KMS-11 (cell line): ENCODE measurements at regions not wholly inside any gene's neighbourhood (a gene's known extent, or its start where the extent isn't known, plus 50 kb on each side); places are given as distances from the start of the nearest gene placed in this dataset.

Experiments used
- H2AFZ ChIP-seq: fragments of 200-600 bp; sonication (generic); 2 replicates; pipeline ENCODE4 v1.6.1; 2016; ENCODE audit warnings: antibody characterized with exemption, mixed run types, low read depth
- H3K27ac ChIP-seq: fragments of 200-600 bp; sonication (generic); 2 replicates; pipeline ENCODE4 v1.6.1; 2016; ENCODE audit warnings: mild to moderate bottlenecking, mixed run types
- H3K27me3 ChIP-seq: fragments of 200-600 bp; sonication (generic); 2 replicates; pipeline ENCODE4 v1.6.1; 2017; ENCODE audit warnings: mild to moderate bottlenecking, low read depth, mixed run types, moderate library complexity; ENCODE audit not compliant: insufficient read depth
- H3K36me3 ChIP-seq: fragments of 200-600 bp; sonication (generic); 2 replicates; pipeline ENCODE4 v1.6.1; 2017; ENCODE audit warnings: mild to moderate bottlenecking, mixed run types; ENCODE audit not compliant: insufficient read depth
- H3K4me1 ChIP-seq: fragments of 200-600 bp; sonication (generic); 2 replicates; pipeline ENCODE4 v1.6.1; 2016; ENCODE audit warnings: mild to moderate bottlenecking, low read depth, mixed run types; ENCODE audit not compliant: poor library complexity, severe bottlenecking
- H3K4me2 ChIP-seq: fragments of 200-600 bp; sonication (generic); 2 replicates; pipeline ENCODE4 v1.7.0; 2016; ENCODE audit warnings: mild to moderate bottlenecking, mixed run types
- H3K4me3 ChIP-seq: fragments of 200-600 bp; sonication (generic); IDR thresholded peaks from 2 replicates; pipeline ENCODE4 v1.6.1; 2017; ENCODE audit warnings: low read depth, low read length, mixed read lengths; ENCODE audit not compliant: insufficient read depth
- H3K79me2 ChIP-seq: fragments of 200-600 bp; sonication (generic); 2 replicates; pipeline ENCODE4 v1.6.1; 2016; ENCODE audit warnings: low read depth, mixed run types; ENCODE audit not compliant: insufficient read depth
- H3K9ac ChIP-seq: fragments of 200-600 bp; sonication (generic); 2 replicates; pipeline ENCODE4 v1.6.1; 2016; ENCODE audit warnings: mild to moderate bottlenecking, mixed run types
- H4K20me1 ChIP-seq: fragments of 200-600 bp; sonication (generic); 2 replicates; pipeline ENCODE4 v1.6.1; 2016; ENCODE audit warnings: mild to moderate bottlenecking, mixed run types; ENCODE audit not compliant: insufficient read depth
- CTCF ChIP-seq: fragments of 200-600 bp; sonication (generic); conservative IDR thresholded peaks from 2 replicates; pipeline ENCODE4 v1.6.1; 2017; ENCODE audit warnings: low read depth, mild to moderate bottlenecking, antibody characterized with exemption, low read length, moderate library complexity, mixed read lengths

- H4K20me1 ChIP-seq = no peaks in the 10 kb centered on the region
- H3K36me3 ChIP-seq = no peaks in the 10 kb centered on the region
- no peak overlapping the region for H2AFZ ChIP-seq
- H3K27ac ChIP-seq = no peak overlapping the region
- no peak for TF ChIP-seq CTCF
- no peaks in the 10 kb centered on the region for H3K27me3 ChIP-seq
- H3K9ac ChIP-seq = no peak overlapping the region
- no peaks in the 10 kb centered on the region for H3K4me1 ChIP-seq
- H3K4me2 ChIP-seq = no peak overlapping the region
- H3K79me2 ChIP-seq = no peaks in the 10 kb centered on the region
- H3K4me3 ChIP-seq = no peak overlapping the region
Measured at GRCh38 chr10:2300231-2300630, 562.9 kb upstream of the ADARB2 start.

DNA sequence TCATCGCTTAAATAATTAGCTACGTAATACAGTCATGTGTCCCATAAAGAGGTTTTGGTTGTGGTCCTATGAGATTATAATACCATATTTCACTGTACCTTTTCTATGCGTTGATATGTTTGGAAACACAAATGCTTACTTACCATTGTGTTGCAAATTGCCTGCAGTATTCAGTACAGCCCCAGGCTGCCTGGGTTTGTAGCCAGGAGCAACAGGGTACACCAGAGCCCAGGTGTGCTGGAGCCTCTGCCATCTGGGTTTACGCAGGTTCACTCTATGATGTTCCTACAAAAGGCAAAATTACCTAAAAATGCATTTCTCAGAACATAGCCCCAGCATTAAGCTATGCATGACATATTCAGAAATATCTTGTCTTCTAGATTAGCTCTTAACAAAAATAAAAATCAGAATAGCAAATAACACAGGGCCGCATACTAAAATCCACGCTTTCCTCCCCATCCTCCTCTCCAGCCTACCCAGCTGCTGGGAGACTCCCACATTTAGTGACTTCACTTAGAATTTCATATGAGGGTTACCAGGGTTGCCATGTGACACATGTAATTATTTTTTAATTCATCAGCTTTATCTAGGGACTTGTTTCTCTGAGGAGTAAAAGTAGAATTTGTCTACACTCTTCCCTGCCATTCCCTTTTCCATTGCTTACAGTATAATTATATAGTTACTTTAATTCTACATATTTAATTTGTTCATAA, 559.0 kb upstream of the ADARB2 start:
- no peak overlapping the region for H3K4me2 ChIP-seq
- no peak overlapping the region for H3K27ac ChIP-seq
- no peaks in the 10 kb centered on the region for H3K27me3 ChIP-seq
- H3K4me1 ChIP-seq = no peaks in the 10 kb centered on the region
- H3K36me3 ChIP-seq = no peaks in the 10 kb centered on the region
- H4K20me1 ChIP-seq = no peaks in the 10 kb centered on the region
- H3K9ac ChIP-seq = no peak overlapping the region
- H3K4me3 ChIP-seq = no peak overlapping the region
- H3K79me2 ChIP-seq = no peaks in the 10 kb centered on the region
- H2AFZ ChIP-seq = no peak overlapping the region
- TF ChIP-seq CTCF = no peak

DNA sequence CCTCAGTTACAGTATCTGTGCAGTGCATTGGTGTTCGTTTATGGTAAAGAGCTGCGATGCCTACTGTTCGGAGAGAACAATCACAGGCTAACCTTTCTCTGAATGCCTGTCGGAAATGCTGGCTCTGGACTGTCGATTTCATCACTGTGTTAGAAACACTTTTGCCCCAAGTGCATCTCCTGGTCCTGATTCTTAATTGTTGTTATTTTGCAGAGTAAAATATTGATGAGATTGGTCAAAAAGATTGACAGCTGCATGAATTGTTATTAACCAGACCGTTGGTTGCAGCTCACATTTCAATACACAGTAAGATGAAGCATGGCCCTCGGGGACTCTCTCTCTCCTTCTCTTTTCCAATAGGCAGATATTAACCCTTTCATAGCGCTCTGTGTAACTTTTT, 557.4 kb upstream of the ADARB2 start:
- Histone ChIP-seq H4K20me1 (no peaks in the 10 kb centered on the region), H2AFZ (no peak overlapping the region), H3K27me3 (no peaks in the 10 kb centered on the region), H3K4me1 (no peaks in the 10 kb centered on the region), H3K4me2 (no peak overlapping the region), H3K4me3 (no peak overlapping the region), H3K36me3 (no peaks in the 10 kb centered on the region), H3K27ac (no peak overlapping the region), H3K79me2 (no peaks in the 10 kb centered on the region), H3K9ac (no peak overlapping the region)
- no peak for TF ChIP-seq CTCF

- no peak overlapping the region for H3K27ac ChIP-seq
- no peak overlapping the region for H3K4me2 ChIP-seq
- no peaks in the 10 kb centered on the region for H4K20me1 ChIP-seq
- no peak overlapping the region for H2AFZ ChIP-seq
- no peaks in the 10 kb centered on the region for H3K4me1 ChIP-seq
- H3K4me3 ChIP-seq = no peak overlapping the region
- no peaks in the 10 kb centered on the region for H3K36me3 ChIP-seq
- H3K9ac ChIP-seq = no peak overlapping the region
- TF ChIP-seq CTCF = no peak
- no peaks in the 10 kb centered on the region for H3K79me2 ChIP-seq
- no peaks in the 10 kb centered on the region for H3K27me3 ChIP-seq
Measured at GRCh38 chr10:2284071-2284470, 546.7 kb upstream of the ADARB2 start.
